H1 (cell line): ENCODE measurements at regions not wholly inside any gene's neighbourhood (a gene's known extent, or its start where the extent isn't known, plus 50 kb on each side); places are given as distances from the start of the nearest gene placed in this dataset.

Source experiments
- BACH1 ChIP-seq: IDR thresholded peaks from 2 replicates; pipeline ENCODE4 v1.6.1; 2012; ENCODE audit warnings: low read length, improper control_type of control experiment
- KDM4A ChIP-seq: IDR thresholded peaks from one replicate; pipeline ENCODE4 v1.7.1; 2012; ENCODE audit warnings: low read depth, mild to moderate bottlenecking, moderate library complexity, low read length, inconsistent platforms; ENCODE audit not compliant: severe bottlenecking
- SRF ChIP-seq: IDR thresholded peaks from 2 replicates; pipeline ENCODE4 v1.6.1; 2011; ENCODE audit warnings: mild to moderate bottlenecking, low read depth, low read length, moderate library complexity
- TCF12 ChIP-seq: IDR thresholded peaks from 2 replicates; pipeline ENCODE4 v1.6.1; 2011; ENCODE audit warnings: low read depth, mild to moderate bottlenecking, low read length

DNA sequence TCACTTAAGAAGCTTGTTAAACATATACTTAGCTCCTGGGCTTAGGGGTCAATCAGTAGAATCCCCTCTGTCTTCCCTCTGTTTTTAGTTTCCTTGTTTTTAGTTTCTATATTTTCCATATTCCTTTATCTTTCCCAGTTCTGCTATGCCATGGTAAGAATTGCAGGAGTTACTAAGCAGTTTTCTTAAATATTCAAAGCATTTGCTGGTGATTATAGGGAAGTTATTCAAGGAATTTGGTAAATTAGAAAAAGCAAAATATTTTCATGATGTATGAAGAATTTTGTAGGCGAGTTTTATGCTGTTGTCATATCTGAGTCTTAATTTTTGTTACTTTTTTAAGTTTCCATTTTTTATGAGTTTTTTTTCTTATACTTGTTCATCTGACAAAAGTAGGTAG is 91.6 kb upstream of the NUDT6 start (continued):
- TF ChIP-seq KDM4A, result no peak
- no peak for TF ChIP-seq SRF
- TF ChIP-seq BACH1, result no peak
- no peak for TF ChIP-seq TCF12
